IPS-NIHi7 (cell line): ENCODE measurements at regions not wholly inside any gene's neighbourhood (a gene's known extent, or its start where the extent isn't known, plus 50 kb on each side); places are given as distances from the start of the nearest gene placed in this dataset.

ENCODE experiments used
- DNase-seq: peaks from one replicate; pipeline ENCODE4 v3.0.0; 2012; ENCODE audit warnings: mixed read lengths; ENCODE audit errors: extremely low spot score

DNA sequence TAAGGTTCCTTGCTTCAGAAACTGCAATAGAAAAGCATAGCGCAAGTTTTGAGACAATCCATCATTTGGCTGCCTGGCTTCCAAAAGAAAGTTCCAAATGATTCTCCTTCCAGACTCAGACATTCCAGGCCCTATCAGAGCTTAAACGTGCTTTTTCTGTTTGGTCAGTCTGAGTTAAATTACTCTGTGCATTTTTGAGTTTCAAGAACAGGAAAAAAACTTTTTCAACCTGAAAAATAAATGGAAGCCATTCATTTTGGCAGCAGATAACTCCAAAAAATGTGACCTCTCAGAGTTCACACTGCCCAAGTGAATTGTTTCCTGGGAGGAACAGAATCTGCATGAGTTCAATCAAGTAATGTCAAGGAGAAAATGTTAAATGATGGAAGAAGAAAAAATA lies 354.2 kb downstream of the CXCL12 start:
- DNase-seq: no peak

DNA sequence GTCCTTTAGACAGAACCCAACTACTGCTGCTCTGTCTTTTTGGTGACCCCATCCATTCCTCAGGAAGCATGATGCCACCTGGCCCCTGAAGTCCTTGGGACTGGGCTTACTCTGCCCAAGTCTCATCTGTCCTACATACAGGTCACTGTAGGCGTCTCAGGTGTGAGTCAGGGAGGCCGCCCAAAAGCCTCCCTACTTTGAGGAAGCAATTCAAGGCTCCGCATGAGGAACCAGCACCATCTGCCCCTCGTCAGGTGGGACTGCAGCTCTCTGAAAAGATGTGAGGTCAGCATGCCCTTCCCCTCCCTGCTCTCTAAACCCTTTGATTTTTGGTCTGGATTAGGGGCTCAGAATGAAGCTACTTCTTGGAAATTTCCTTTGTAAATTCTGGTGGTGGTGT lies 354.8 kb downstream of the CXCL12 start:
- peak; percentile 70 for DNase-seq

DNA sequence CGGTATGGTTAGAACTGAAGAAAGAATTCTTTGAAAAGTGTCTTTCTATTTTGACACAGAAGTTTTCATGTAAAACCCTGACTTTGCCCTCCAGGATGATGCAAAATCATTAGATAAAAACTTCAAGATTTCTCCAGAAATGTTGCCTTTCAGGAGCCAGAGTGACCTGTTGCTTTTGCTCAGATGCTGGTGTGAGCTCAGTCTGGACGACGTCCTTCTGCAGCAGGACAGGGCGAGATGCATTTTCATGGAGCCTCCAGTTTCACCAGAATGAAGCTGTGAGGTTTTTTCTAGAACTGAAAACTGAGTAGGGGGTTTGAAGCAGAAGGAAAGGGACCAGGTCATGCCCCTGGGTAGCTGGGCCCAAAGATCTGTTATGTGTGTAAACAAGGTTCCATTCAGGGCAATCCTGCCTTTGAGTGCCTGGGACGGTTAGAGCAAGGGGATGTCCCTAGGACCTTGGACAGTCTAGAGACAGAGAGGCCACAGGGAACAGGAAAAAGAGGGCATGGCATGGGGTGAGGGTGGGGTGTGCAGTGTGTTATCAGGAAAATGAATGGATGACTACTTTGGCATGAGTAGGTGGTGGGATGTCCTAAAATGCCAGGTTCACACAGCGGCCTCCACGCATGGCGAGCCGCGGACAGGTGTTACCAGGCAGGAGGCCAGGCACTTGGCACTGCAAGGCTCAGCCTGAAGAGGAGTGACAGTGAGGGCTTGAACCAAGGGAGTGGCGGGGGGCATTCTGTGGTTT lies 356.3 kb downstream of the CXCL12 start:
- DNase-seq: no peak

DNA sequence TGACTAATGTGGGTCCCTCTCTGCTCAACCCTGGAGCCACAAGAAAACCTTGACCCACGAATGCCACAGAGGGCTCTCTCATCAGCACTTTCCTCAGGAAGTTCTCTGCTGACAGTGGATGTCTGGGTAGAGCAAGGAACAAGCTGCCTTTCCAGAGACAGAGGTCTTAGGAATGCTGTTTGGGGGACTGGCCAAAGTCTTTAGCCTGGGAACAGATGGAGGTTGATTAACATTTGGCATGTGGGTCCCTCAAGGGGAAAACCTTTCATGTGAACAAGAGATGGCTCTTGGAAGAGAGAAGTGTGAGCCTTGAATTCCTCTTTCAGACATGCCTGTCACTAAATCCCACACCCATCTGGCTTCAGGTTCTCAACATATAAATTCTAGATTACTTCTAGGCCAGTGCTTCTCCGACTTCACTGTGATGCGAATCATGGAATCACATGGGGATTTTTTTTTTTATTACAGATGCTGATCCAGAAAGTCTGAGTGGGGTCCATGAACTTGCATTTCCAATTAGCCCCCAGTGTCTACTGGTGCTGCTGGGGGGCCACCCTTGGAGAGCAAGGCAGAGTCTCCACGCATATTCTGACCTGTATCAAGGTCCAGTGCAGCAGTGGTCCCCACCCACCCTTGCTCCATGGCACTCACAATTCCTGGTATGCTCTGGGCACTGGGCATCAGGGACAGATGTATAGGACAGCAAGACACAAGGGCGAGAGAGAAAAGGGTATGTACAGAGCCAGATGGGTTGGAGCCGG lies 360.4 kb downstream of the CXCL12 start:
- DNase-seq: no peak

DNA sequence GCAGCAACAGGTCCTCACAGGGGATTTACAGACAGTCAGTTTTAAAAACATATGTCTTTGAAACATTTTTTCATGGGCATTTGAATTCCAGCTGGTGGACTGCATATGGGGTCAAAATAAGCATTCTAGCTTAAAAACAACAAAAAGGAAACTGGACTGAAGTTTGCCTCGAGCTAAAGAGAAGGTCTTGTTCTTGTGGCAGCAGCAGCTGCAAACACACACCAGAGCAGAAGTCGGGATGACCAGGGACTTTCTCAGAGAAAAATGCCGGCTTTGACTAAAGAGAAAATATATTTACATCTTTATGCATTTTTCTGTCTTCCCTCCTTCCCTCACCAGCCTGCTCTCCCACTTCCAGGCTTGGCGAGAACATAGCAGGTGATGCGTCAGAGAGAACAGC lies 361.4 kb downstream of the CXCL12 start:
- DNase-seq: no peak

DNA sequence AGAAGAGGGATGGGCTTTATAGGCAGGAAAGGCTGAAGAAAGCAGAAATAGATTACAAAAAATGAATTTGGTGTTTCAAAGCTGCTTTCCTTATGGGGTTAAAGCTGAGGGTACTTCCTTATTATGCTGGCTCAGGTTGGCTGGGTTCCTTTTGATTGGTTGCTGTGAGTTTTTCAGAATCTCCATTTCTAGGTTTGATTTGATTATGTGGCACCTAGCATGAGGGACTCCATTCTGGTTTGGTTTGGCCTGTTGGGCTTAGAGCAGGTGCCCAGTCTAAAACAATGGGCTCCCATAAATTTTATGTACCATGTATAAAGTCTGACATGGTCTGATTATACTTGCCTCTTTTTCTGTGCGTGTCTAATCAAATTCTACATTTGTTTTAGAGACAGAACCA lies 362.7 kb downstream of the CXCL12 start:
- no peak for DNase-seq

DNA sequence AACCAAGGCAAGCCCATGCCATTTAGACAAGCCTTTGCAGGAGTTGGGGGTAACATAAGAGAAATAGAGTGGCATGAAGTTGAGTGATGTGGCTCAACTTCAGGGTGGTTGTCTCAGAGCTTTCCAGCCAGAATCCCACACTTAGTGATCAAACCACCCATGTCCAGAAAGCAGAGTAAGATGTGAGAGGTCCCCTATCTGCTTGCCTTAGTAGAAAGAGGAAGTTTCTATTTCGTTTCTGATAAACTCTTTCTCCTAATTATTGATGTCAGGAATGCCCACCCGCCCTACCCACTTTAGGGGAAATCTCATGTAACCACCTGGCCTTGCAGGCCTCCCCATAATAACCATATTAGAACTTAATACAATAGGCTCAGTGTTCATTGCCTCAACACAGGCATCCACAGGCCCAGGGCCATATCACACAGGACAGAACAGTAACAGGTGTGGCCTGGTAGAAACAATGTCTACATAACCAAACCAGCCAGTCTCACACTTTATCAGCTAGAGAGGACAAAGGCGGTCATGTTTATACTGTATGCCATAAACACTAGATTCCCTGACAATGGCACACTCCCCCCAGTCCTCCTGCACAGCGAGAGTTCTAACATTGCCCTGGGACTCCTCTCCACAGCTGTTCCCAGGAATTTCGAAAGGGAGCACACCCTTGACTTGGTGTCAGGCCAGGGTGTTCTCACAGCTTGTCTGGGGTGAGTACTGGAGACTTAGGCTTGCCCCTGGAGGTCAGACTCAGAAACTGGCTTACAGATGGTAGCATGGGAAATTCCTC lies 364.4 kb downstream of the CXCL12 start:
- no peak for DNase-seq

DNA sequence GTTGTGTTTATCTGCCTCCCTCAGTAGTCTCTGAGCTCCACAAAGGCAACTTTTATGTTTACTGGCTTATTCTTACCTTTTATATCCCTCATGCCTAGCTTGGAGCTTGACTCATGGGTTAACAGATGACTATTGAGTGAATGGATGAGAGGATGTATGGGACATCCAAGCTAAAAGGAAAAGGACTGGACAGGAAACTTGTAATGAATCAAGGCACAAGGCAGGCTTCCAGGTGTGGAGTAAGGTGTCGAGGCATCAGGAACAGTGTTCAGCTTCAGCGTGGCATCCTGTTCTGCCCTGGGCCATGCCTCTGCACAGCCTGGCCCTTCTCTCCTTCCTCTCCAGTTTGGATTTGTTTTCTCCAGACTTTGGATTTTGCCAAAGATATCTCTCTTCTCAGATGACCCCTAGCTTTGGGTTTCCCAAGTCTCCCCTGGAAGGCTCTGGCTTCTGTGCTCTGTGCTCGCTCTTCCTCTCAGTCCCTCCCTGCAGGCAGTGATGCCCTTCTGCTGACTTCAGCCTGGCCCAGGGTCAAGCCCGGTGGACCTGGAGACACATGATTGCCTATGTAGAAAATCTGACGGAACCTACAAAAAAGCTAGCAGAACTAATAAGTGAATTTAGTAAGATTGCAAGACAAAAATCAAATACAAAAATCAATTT lies 367.3 kb downstream of the CXCL12 start:
- DNase-seq: no peak

DNA sequence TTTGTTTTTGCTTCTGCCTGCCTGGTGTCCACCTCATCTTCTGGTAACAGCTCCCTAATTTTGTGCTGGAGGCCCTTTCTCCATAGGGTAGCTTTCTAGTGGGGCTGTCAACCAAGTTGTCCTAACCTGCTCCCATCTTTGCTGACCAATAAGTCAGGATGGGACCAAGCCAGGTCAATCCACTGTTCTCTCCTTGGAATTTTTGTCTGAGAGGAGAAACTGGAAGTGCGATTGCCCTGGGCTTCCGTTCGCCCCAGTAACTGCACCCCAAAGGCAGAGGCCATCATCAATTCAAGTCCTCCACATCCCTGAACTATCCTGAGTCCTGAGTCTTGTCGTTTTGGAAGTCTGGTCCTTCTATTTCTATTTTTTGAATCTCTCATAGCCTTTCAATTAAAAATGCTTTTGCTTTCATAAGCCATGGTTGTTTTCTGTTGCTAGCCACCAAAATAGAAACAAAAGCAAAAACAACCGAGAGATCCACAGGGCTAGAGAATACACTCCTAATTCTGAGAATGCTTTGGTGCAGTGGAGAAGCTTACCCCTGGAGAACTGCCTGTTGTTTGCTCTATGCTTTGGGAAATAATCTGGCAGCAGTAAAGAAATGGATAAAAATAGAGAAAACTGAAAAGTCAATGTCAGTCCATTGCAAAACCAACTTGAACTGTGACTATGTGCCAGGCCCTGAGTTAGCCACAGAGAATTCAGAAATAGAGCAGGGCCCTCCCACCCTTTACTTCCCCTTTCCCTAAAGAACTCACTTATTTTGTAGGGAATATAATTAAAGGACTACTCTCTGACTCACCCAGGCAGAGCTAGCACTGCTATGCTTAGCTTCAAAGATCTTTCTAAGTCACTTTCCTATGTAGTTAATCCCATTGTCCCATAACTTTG lies 368.1 kb downstream of the CXCL12 start:
- no peak for DNase-seq

DNA sequence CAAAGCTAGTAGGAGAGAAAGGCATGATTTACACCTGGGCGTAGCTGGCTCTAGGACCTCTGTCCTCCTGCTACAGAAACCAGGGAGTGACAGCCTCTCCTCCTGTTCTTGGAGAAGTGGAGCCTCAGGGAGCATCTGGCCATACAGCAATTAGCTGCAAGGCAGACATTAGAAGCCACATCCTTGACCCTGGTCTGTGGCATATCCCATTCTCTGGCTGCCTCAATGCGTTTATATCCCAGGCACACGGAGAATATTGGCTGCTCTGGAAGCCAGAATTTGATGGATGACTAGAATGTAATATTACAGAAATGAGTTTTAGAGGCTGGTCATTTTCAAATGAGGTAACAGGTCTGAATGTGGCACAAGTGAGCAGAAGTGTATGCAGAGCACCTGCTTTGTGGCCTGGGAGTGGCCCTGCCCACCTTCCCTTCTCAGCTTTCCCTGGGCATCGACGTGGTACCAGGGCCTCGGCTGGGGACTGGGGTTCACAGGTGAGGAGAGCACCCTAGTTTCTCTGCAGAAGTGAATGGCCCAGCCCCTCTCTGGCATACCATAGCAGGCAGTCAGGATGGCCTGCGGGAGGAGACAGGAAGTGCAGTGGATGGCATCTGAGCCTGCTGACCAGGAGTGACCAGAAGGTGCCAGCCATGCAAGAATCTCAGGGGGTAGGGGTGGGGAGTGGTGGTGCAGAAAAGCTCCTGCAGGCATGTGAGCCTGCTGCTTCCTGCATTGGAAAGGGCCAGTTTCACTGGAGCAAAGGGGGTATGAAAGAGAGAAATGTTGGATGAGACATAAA lies 367.2 kb upstream of the ZNF32 start:
- DNase-seq: no peak

DNA sequence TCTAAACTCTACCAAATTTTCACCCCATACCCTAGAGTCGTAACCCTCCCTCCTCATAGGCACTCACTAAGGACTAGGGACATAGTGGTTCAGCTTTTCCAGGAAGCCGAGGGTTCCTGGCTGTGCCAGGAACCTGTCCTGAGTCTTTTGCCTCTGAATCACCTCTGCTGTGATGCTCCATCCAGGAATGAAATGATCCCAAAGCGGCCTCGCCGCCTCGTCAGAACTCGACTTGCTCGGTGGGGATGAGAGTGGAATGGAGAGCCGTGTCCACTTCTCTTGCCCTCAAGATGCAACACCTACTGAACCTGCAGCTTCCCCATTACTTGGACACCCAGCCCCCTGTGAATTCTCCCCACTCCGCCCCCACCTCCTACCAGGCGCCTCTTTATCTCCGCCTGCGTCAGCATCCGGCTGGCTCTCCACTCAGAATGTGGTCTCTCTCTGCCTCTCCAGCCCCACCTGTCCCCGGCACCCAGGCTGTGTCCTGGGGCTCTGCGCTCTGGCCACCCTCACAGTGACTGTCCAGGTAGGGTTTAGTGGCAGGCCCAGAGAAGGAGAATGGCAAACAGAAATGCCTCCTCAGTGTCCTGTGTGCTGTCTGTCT lies 366.1 kb upstream of the ZNF32 start:
- DNase-seq: no peak

DNA sequence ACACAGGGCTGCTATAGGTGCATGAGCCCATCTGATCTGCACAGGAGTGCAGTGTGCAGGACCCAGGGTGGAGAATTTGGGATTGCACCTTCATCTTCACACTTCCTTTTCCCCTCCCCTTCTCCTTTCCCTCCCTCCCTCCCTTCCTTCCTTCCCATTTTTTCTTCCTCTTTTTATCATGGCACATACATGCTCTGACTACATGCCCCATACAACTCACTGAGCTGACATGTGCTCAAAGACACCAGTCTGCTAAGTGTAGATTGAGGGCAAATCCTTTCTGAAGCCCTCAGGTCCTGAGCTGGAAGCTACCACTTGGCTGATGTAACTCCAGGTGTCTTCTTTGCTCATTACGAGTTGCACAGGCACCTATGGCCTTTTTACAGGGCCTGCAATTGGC lies 365.3 kb upstream of the ZNF32 start:
- DNase-seq: no peak

DNA sequence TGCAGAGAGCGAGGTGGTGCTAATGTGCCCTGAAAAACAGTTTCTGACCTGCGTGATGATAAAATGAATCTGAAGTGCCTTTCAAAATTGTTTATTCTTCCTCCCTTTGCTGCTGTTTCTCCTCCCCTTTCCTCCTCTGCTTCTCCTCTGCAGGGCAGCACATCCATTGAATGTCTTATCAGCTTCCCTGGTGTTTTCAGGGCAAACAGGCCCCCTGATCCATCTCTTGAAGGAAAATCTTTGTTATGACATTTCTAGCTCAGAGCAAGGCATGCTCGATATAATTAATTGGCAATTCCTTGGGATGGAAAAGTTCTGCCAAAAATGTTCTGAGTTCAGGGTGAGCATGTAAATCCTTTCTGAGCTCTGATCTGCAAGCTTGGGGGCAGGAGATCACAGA lies 364.2 kb upstream of the ZNF32 start:
- no peak for DNase-seq

DNA sequence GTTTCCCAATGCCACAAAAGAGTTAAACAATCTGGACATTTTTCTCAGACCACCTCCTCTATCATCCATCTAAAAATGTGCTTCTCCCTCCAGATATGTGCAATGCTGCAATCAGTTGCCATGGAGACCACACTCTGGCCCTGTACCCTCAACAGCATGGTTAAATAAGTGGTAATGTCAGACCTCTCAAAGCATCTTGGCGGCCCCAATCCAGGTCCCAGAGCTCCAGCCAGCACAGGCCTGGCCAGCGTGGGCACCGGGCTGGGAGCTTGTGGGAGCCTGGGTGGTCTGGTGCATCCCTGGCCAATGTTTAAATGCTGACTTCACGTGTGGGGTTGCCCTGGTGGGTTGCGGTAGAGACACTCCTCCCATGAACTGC lies 362.9 kb upstream of the ZNF32 start:
- DNase-seq: no peak

DNA sequence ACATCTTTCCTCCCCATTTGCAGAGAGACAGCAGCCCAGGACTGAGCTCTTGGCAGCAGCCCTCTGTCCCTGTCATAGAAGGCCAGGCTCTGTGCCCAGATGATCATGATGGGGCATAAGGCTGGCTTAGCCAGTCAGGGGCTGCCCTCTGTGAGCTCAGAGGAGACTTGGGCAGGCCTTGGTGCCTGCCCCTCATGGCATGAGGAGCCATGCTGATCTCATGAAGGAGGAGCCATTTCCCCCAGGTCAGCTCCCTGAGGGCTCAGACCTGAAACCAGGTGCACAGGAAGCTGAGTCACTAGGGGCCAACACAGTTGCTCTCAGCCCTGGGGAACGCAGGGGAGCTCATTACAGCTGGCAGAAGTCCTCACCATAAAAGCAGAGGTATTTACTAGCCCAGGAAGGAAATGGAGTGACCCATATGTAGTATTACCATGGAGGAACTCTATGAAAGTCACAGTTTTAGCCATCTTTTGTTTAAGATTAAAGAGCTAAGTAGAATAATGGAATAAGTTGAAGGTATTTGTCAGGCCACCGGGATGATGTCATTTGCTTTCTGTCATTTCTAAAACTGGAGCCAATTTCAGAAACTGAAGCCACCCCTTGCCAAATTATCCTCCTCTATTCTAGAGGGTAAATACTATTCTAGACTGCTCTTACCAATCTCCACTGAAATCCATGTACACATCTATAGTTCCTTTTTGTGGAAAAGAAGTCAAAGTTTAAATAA lies 362.4 kb upstream of the ZNF32 start:
- no peak for DNase-seq

DNA sequence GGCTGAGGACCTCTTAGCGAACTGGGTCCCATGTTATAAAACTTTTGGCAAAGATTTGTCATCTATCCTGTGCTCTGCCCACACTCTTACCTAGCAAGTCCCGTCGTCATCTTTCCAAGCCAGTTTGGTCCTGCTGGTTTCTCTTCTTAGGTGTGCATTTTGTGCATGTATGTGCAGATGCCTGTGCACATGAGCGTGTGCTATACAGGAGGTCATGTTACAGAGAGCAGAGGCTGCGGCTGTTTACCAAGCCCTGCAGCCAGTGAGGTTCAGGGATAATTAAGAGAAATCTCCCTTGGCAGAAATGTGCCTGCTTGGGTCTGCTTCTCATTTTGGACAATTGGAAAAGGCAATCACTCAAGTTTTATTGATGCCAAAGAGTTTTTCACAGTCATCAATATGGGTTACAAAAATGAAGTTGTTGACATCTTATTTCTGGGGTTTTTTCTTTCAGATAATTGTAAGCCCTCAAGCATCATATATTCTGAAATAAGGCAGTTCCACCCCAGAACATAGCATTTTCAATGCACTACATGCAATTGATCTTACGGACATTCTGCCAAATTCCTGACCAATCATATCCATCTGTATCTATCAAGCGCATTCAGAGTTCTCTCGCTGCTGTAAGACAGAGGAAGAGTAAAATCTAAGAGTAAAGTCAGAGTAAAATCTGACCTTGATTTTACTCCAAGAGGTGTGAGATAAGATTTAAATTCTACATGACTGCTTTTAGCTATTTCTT lies 361.4 kb upstream of the ZNF32 start:
- no peak for DNase-seq

DNA sequence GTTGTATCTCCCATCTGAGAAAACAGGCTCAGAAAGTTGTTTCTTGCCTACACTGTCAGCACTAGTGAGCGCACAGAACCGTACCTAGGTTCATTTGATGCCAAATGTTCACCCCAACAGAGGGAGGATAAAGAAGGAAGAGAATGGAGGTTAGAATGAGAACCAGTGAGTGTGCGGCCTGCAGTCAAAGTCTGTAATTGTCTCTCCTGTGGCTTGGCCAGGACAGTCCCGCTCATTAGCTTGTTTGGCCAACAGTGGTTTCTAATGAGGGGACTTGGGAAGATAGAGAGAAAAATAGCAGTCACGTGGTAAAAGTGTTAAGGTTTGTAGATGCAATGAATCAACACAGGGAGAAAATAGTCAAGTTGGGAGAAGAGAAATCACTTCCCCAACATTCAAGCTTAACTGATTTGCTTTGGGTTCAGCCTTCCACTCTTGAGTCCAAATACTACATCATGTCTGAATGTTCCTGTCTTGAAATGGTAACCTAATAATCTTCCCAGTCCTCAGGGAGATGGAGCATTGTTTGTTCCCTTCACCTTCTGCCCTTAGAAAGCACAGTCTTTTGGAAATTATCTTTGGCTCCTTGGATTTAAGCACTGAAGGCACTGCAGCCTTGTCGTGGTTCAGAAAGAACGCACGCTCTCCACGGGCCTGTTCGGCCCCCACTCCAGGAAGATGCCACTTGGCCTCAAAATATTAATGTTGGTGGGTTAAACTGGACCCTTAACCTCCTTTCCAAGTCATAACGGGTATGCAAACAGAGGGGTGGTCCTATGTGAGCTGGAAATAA lies 360.4 kb upstream of the ZNF32 start:
- no peak for DNase-seq
